ENCODE measurements at regions not wholly inside any gene's neighbourhood (a gene's known extent, or its start where the extent isn't known, plus 50 kb on each side); places are given as distances from the start of the nearest gene placed in this dataset.
"Not testable (repeated sequence)": the region's sequence is repeated elsewhere in the genome, so short reads cannot be mapped to it uniquely, and the experiment has no call there.

DNA sequence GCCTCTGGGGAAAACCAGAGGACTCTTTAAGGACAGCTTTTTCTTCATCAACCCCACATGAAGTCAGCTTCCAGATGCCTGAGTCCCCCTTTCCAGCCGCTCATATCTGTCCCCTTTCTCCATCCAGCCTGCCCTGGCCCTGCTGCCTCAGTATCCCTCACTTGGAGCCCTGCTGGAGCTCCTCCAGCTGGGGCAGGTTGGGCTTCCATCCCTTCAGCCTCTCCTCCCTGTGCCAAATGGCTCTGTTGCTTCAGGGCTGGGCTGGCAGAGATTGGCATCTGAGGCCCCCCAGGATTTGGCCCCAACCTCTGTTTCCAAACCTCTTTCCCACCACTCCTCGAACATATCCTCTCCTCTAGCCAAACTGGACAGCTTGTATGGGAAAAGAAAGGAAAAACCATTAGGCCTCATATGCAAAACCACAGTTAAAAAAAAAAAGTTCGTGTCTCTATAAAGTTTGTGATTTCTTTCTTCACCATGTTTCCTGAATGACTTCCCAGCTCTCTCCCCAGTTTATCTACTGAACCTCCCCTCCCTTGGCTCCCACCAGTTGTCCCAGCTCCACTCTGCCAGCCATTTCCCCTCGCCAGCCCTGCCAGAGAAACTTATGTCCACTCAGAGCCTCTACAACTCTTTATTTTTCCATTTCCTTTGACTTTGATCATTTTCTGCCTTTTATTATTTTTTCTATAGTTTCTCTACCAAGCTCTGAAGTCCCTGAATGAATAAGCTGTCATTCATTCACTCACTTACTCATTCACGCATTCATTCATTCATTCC, 217.9 kb downstream of the FOXD2 start:
- Mint-ChIP-seq H3K9me3 (no peaks in the 10 kb centered on the region), H3K27me3 (peaks cover 20 to 53% of the 10 kb centered on the region in 2 donors), H3K36me3 (no peaks in the 10 kb centered on the region), H3K27ac (no peak overlapping the region), H3K4me1 (ENCODE audit: low read depth in 2 of 2) (no peaks in the 10 kb centered on the region), H3K4me3 (no peak overlapping the region)
- ATAC-seq = no peak
- DNase-seq (ENCODE audit: low spot score) = no peak

DNA sequence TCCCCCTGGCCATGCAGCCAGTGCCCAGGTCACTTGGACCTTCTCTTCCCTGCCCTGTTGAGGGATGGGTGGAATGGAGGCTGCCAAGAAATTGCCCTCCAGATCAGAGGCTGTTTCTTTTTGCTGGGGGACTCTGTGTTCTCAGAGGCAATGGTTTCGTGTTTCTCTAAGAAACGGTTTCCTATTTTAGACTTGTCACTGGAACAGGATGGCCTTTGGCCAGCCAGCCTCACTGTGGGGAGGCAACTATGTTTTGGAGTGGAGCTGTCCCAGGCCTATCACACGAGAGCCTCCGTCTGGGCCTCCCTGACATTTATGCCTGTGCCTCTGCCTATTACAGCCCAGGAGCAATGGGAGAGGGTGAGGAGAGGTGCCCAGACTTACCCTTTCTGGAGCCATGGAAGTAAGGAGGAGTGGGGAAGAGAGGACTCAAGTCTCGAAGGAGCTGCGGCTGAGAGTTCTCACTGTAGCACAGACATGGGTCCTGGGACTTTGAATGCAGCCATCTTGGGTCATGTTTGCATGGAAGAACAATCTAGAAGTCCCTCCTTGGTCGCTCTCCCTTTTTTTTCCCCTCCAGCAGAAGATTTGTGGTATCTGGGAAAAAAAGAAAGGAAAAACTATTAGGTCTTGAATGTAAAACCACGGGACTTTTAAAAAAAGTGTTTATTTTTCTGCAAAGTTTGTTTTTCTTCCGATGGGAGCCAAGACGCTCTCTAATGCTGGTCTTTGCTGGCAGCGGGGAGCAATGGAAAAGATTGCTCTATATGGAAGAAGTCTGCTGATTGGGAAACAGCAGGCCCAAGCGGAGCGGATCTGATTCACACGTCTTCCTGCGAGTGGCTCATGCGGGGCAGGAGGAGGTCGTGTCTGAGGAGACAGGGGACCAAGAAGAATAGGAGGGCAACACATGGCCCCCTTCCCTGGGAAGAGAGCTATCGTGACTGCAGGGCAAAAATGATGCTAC, 219.2 kb downstream of the FOXD2 start:
- no peak for ATAC-seq
- Mint-ChIP-seq H3K4me3 (no peak overlapping the region), H3K9me3 (no peaks in the 10 kb centered on the region), H3K4me1 (ENCODE audit: low read depth in 2 of 2) (no peaks in the 10 kb centered on the region), H3K27me3 (peaks cover 20 to 45% of the 10 kb centered on the region in 2 donors), H3K36me3 (no peaks in the 10 kb centered on the region), H3K27ac (no peak overlapping the region)
- no peak for DNase-seq (ENCODE audit: low spot score)

DNA sequence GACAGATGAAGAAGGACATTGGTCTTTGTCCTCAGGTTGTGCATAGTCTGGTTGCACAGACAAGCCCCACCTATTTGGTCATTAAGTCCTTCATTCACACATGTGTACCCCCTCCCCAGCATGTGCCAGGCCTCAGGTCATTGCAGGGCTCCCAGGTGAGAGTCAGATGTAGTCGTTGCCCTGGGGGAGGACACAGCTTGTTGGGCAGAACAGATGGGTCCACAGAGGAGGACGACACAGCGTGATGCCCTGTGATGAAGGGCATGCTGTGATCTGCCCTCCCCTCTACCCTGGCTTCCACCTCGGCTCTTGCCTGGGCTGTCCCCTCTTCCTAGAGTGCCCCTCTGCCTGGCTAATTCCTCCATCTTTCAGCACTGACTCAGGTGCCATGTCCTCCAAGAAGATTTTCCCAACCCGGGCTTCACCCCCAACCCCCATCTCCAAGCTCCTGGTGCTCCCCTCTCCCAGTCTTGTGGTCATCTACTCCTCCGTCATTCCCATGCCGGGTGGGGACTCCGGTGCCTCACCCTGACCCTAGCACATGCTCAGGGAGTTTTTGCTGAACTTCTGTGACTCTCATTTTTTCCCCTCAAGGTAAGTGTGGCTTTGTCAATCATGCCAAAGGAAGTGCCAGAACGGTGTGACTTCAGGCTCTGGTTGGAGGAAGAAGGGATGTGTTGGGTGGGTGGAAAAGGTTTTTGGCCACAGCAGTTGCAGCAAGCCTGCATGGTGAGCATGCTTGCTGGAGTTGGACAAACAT, 220.5 kb downstream of the FOXD2 start:
- Mint-ChIP-seq H3K4me3 (no peak overlapping the region), H3K9me3 (no peaks in the 10 kb centered on the region), H3K36me3 (no peaks in the 10 kb centered on the region), H3K27ac (no peak overlapping the region), H3K27me3 (peaks cover 20 to 45% of the 10 kb centered on the region in 2 donors), H3K4me1 (ENCODE audit: low read depth in 2 of 2) (no peaks in the 10 kb centered on the region)
- peak; percentile 35 for DNase-seq (ENCODE audit: low spot score)
- peak in 1 of 2 donors; percentile 59 for ATAC-seq

DNA sequence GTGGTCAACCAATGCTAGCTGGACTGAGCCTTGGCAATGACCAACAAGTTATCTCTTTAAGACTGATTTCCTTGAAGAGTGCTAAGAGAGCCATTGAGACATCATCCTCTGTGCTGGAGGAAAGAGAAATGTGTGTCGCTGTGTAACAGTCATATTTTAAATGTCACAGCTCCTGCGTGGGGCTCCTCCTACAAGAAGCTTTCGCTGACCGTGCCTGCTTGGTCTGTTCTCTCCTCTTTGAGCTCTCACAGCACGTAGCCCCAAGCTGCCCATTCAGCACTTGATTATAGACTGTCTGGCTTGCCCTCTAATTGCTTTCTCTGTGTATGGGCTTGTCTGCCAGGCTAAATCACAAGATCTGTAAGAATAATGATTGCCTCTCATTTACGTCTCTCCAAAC, 221.3 kb downstream of the FOXD2 start:
- Mint-ChIP-seq H3K36me3 (no peaks in the 10 kb centered on the region), H3K9me3 (no peaks in the 10 kb centered on the region), H3K27ac (no peak overlapping the region), H3K4me1 (ENCODE audit: low read depth in 2 of 2) (no peaks in the 10 kb centered on the region), H3K27me3 (peaks cover 24 to 37% of the 10 kb centered on the region in 2 donors), H3K4me3 (no peak overlapping the region)
- DNase-seq (ENCODE audit: low spot score) = no peak
- no peak for ATAC-seq

DNA sequence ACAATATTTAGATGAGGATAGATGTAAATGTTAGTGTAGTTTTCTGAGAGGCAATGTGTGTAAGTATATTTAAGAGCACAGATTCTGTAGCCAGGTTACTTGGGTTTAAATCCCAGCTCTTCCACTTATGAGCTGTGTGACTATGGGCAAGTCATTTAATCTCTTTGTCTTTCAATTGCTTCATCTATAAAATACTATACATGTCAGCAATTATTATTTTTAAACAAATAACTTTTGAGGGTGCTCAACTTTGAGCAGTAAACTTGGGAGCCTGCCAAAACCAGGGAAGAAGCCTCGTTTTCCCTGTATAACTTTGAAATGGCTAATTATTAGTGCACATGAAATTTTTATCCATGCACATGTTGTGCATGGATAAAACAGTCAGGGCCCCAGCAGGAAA, 222.8 kb downstream of the FOXD2 start:
- H3K9me3 Mint-ChIP-seq = no peaks in the 10 kb centered on the region
- ATAC-seq (no peak), DNase-seq (ENCODE audit: low spot score) (no peak)
- no peaks in the 10 kb centered on the region for H3K36me3 Mint-ChIP-seq
- H3K4me1 Mint-ChIP-seq (ENCODE audit: low read depth in 2 of 2) = no peaks in the 10 kb centered on the region
- H3K27ac Mint-ChIP-seq = no peak overlapping the region
- H3K4me3 Mint-ChIP-seq = no peak overlapping the region
- H3K27me3 Mint-ChIP-seq = peaks cover 24 to 25% of the 10 kb centered on the region in 2 donors

DNA sequence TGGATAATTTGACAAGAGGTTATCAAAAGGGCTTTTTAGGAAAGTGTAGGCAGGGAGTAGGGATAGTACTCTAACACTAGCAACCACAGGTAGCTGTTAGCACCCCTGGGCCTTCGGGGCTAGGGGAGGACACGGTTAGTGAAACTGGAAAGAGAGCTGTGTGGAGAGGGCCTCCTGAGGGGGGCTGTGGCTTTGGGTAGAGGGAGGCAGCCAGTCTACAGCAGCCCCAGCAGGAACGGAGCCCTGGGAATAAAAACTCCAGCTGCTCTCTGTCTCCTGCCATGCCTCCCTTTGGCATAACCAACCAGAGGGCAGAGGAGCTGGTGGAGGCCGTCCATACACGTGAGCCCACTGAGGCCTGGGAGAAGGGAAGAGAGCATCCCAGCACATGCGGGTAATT, 223.2 kb downstream of the FOXD2 start:
- H3K4me3 Mint-ChIP-seq = no peak overlapping the region
- H3K27ac Mint-ChIP-seq = no peak overlapping the region
- DNase-seq (ENCODE audit: low spot score) (no peak), ATAC-seq (no peak)
- no peaks in the 10 kb centered on the region for H3K36me3 Mint-ChIP-seq
- H3K9me3 Mint-ChIP-seq = no peaks in the 10 kb centered on the region
- H3K4me1 Mint-ChIP-seq (ENCODE audit: low read depth in 2 of 2) = no peaks in the 10 kb centered on the region
- H3K27me3 Mint-ChIP-seq = peaks cover 22 to 23% of the 10 kb centered on the region in 2 donors

DNA sequence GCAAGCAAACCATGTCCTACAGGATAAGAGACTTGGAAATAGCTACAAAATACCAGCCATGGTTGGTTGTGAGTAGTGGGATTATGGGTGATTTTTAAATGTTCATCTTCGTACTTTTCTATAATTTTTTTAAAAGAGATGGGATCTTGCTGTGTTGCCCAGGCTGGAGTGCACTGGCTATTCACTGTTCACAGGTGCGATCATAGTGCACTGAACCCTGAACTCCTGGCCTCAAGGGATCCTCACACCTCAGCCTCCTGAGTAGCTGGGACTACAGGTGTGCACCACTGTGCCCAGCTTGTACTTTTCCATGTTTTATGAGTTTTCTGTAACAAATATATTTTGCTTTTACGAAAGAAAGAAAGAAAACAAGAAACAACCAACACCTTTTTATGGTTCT, 224.2 kb downstream of the FOXD2 start:
- Mint-ChIP-seq H3K27me3 (peaks cover 18 to 21% of the 10 kb centered on the region in 2 donors), H3K27ac (no peak overlapping the region), H3K9me3 (no peaks in the 10 kb centered on the region), H3K36me3 (no peaks in the 10 kb centered on the region), H3K4me3 (no peak overlapping the region), H3K4me1 (ENCODE audit: low read depth in 2 of 2) (no peaks in the 10 kb centered on the region)
- DNase-seq (ENCODE audit: low spot score) (no peak), ATAC-seq (no peak)

DNA sequence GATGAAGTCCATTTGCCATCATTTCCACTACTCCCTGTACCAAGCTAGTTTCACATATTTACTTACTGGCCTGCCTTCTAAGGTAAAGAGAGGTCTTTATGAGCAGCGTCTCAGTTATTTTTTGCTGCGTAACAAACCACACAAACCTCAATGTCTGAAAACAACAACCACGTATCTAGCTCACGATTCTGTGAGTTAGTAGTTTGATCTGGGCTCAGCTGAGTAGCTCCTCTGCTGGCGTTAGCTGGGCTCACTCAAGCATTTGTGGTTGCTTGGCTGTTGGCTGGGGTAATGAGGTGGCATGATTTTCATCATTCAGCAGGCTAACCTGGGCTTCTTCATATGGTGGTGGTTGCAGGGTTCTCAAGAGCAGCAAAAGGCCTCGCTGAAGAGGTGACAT, 225.4 kb downstream of the FOXD2 start:
- ATAC-seq = no peak
- Mint-ChIP-seq H3K4me1 (ENCODE audit: low read depth in 2 of 2) (no peaks in the 10 kb centered on the region), H3K27ac (no peak overlapping the region)

DNA sequence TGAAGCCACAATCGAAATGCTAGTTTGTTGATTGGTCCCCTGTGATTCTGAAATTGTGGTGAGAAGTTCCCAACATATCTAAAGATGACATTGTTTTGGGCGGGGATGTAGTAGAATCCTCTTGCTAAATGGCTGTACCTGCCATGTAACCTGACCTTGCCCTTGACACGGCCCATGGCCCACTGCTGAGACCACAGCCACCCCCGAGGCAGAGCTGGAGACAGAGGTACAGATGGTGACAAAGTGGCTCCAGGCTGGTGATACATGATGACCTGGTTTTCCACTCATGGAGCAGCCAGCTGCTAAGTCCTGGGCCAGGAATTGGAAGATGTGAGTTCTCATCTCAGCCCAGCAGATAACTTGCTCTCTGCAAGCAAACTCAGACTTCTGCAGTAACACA, 226.5 kb downstream of the FOXD2 start:
- DNase-seq (ENCODE audit: low spot score) = no peak
- Mint-ChIP-seq H3K27ac (no peak overlapping the region), H3K27me3 (peaks cover 13 to 24% of the 10 kb centered on the region in 2 donors), H3K4me3 (no peak overlapping the region), H3K9me3 (no peaks in the 10 kb centered on the region), H3K36me3 (no peaks in the 10 kb centered on the region), H3K4me1 (ENCODE audit: low read depth in 2 of 2) (no peaks in the 10 kb centered on the region)
- peak; percentile 34 to 39 for ATAC-seq

More for the DNA sequence above, 225.4 kb downstream of the FOXD2 start:
- no peak for DNase-seq (ENCODE audit: low spot score)
- Mint-ChIP-seq H3K27me3 (peaks cover 19 to 21% of the 10 kb centered on the region in 2 donors), H3K36me3 (no peaks in the 10 kb centered on the region), H3K4me3 (no peak overlapping the region), H3K9me3 (no peaks in the 10 kb centered on the region)

DNA sequence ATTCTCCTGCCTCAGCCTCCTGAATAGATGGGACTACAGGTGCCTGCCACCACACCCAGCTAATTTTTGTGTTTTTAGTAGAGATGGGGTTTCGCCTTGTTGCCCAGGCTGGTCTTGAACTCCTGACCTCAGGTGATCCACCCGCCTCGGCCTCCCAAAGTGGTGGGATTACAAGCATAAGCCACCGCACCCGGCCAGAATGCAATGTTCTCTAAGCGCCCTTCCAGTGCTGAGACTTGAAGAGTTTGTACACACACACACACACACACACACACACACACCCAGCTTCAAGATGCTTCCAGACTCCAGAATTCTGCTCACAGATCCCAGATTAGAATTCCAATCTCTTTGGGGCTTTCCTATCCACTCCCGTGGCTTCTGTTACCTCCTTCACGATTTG, 227.1 kb downstream of the FOXD2 start:
- not testable (repeated sequence) for ATAC-seq; DNase-seq (ENCODE audit: low spot score); H3K36me3 Mint-ChIP-seq; H3K27ac Mint-ChIP-seq; H3K4me3 Mint-ChIP-seq; H3K9me3 Mint-ChIP-seq; H3K4me1 Mint-ChIP-seq (ENCODE audit: low read depth in 2 of 2)
- peaks cover 9 to 19% of the 10 kb centered on the region in 2 donors for H3K27me3 Mint-ChIP-seq

DNA sequence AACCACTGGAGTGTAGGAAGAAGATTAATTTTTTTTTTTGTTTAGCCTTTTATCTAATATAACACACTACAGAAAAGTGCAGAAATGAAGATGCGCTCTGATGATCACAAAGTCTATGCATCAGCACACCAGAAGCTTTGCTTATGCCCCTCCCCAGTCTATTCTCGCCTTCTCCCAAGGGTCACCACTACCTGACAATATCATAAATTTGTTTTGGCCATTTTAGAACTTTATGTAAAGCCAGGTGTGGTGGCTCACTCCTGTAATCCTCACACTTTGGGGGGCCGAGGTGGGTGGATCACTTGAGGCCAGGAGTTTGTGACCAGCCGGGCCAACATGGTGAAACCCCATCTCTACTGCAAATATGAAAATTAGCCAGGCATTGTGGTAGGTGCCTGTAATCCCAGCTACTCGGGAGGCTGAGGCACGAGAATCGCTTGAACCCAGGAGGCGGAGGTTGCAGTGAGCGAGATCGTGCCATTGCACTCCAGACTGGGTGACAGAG, 231.3 kb downstream of the FOXD2 start:
- Mint-ChIP-seq H3K36me3 (peaks cover 7% of the 10 kb centered on the region), H3K9me3 (peaks cover 3% of the 10 kb centered on the region), H3K27me3 (peaks cover 7 to 37% of the 10 kb centered on the region in 2 donors), H3K4me1 (ENCODE audit: low read depth in 2 of 2) (no peaks in the 10 kb centered on the region), H3K4me3 (no peak overlapping the region), H3K27ac (no peak overlapping the region)
- DNase-seq (ENCODE audit: low spot score) (no peak), ATAC-seq (no peak)

DNA sequence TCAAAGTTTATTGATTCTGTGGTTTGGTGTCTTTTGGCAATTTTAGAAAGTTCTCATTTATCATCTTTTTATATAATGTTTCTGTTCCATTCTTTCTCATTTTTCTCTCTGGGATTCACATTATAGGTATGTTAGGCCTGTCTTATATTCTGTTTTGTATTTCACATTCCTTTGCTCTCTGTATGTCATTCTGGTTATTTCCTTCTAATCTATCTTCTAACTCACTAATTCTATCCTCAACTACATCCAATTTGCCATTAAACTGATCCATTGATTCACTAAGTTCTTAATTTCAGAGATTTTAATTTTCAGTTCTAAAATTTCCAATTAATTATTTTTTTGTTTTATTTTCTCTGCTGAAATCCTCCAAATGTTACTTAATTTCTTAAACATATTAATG, 234.8 kb downstream of the FOXD2 start:
- Mint-ChIP-seq H3K9me3 (peaks cover 3% of the 10 kb centered on the region), H3K4me3 (no peak overlapping the region), H3K4me1 (ENCODE audit: low read depth in 2 of 2) (no peaks in the 10 kb centered on the region), H3K27ac (no peak overlapping the region), H3K36me3 (peaks cover 7% of the 10 kb centered on the region), H3K27me3 (peaks cover 4 to 42% of the 10 kb centered on the region in 2 donors)
- no peak for ATAC-seq
- no peak for DNase-seq (ENCODE audit: low spot score)

DNA sequence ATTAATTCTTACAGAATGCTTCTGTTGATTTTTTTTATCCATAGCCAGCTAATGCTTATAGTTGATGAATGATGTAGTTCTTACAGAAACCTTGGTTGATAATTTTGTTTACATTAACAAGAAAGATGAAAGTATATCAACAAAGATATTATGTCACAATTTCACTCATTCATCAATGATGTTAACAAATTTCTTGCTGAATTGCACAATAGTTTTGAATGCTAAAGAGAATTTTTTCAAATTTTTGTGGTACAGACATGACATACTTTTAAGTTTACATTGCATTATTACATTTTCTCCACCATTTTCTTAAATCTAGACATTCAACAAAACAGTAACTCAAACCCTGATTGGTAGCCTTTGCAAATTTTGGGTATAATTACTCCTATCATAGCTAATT, 236.3 kb downstream of the FOXD2 start:
- no peak for DNase-seq (ENCODE audit: low spot score)
- Mint-ChIP-seq H3K4me1 (ENCODE audit: low read depth in 2 of 2) (no peaks in the 10 kb centered on the region), H3K4me3 (no peak overlapping the region), H3K27ac (no peak overlapping the region), H3K36me3 (peaks cover 7% of the 10 kb centered on the region), H3K9me3 (peaks cover 3% of the 10 kb centered on the region), H3K27me3 (peaks cover 7 to 40% of the 10 kb centered on the region in 2 donors)
- no peak for ATAC-seq
